ENCODE measurements at regions not wholly inside any gene's neighbourhood (a gene's known extent, or its start where the extent isn't known, plus 50 kb on each side); places are given as distances from the start of the nearest gene placed in this dataset.
"Not testable (repeated sequence)": the region's sequence is repeated elsewhere in the genome, so short reads cannot be mapped to it uniquely, and the experiment has no call there.

- no peak for DNase-seq (ENCODE audit: low read depth)
These were observed 71.2 kb upstream of the PELI2 start for GRCh38 chr14:56046996-56047395.

GRCh38 chr14:56049536-56049935 lies 68.7 kb upstream of the PELI2 start:
- no peak for DNase-seq (ENCODE audit: low read depth)

GRCh38 chr14:56055511-56055910 lies 62.7 kb upstream of the PELI2 start:
- no peak for DNase-seq (ENCODE audit: low read depth)

- DNase-seq (ENCODE audit: low read depth) = no peak
These were observed 62.2 kb upstream of the PELI2 start for GRCh38 chr14:56056031-56056430.

- DNase-seq (ENCODE audit: low read depth) = no peak
These were observed 61.0 kb upstream of the PELI2 start for GRCh38 chr14:56057071-56057741.

- no peak for DNase-seq (ENCODE audit: low read depth)
These were observed 60.4 kb upstream of the PELI2 start for GRCh38 chr14:56057767-56058166.

- no peak for DNase-seq (ENCODE audit: low read depth)
These were observed 59.2 kb upstream of the PELI2 start for GRCh38 chr14:56059054-56059453.

GRCh38 chr14:56061051-56061450 lies 57.2 kb upstream of the PELI2 start:
- no peak for DNase-seq (ENCODE audit: low read depth)

GRCh38 chr14:56063131-56063530 lies 55.1 kb upstream of the PELI2 start:
- no peak for DNase-seq (ENCODE audit: low read depth)

- DNase-seq (ENCODE audit: low read depth) = no peak
These were observed 53.7 kb upstream of the PELI2 start for GRCh38 chr14:56064513-56064912.

GRCh38 chr14:56065199-56065598 lies 53.0 kb upstream of the PELI2 start:
- DNase-seq (ENCODE audit: low read depth) = not testable (repeated sequence)

- no peak for DNase-seq (ENCODE audit: low read depth)
These were observed 52.5 kb upstream of the PELI2 start for GRCh38 chr14:56065621-56066290.

All from ELR (cell line).